Endodermal cell (in vitro differentiated cells): ENCODE measurements at regions not wholly inside any gene's neighbourhood (a gene's known extent, or its start where the extent isn't known, plus 50 kb on each side); places are given as distances from the start of the nearest gene placed in this dataset.

Source experiments
- DNase-seq: peaks from one replicate; pipeline ENCODE4 v3.0.0-alpha.2; 2017
- H3K27ac ChIP-seq: 2 replicates; pipeline ENCODE4 v1.5.1; 2013; ENCODE audit warnings: mild to moderate bottlenecking, low read depth, low read length, moderate library complexity
- H3K27me3 ChIP-seq: 2 replicates; pipeline ENCODE4 v1.6.1; 2013; ENCODE audit warnings: mild to moderate bottlenecking, low read length, moderate library complexity; ENCODE audit not compliant: insufficient read depth, control insufficient read depth, poor library complexity, severe bottlenecking
- H3K36me3 ChIP-seq: 2 replicates; pipeline ENCODE4 v1.7.0; 2013; ENCODE audit warnings: mild to moderate bottlenecking, low read length, moderate library complexity; ENCODE audit not compliant: control insufficient read depth, insufficient read depth
- H3K4me1 ChIP-seq: one replicate; pipeline ENCODE4 v1.7.0; 2013; ENCODE audit warnings: low read length; ENCODE audit not compliant: control insufficient read depth, insufficient read depth
- H3K4me3 ChIP-seq: 2 replicates; pipeline ENCODE4 v1.5.1; 2013; ENCODE audit warnings: mild to moderate bottlenecking, low read length, moderate library complexity
- H3K9ac ChIP-seq: 2 replicates; pipeline ENCODE4 v1.6.1; 2013; ENCODE audit warnings: mild to moderate bottlenecking, low read length, moderate library complexity; ENCODE audit not compliant: poor library complexity, severe bottlenecking; ENCODE audit errors: extremely low read depth
- H3K9me3 ChIP-seq: 2 replicates; pipeline ENCODE4 v1.6.1; 2013; ENCODE audit warnings: mild to moderate bottlenecking, low read length, moderate library complexity; ENCODE audit not compliant: control insufficient read depth
- H3K27ac Mint-ChIP-seq: 2 replicates; pipeline ENCODE4 v1.8.0; 2020; ENCODE audit warnings: mixed read lengths
- H3K27me3 Mint-ChIP-seq: 2 replicates; pipeline ENCODE4 v1.8.0; 2021; ENCODE audit warnings: mild to moderate bottlenecking, mixed read lengths; ENCODE audit not compliant: insufficient read depth
- H3K36me3 Mint-ChIP-seq: 2 replicates; pipeline ENCODE4 v1.8.0; 2020; ENCODE audit warnings: low read depth, mixed read lengths
- H3K4me1 Mint-ChIP-seq: 2 replicates; pipeline ENCODE4 v1.8.0; 2020; ENCODE audit warnings: mixed read lengths
- H3K4me3 Mint-ChIP-seq: 2 replicates; pipeline ENCODE4 v1.8.0; 2020; ENCODE audit warnings: mild to moderate bottlenecking, moderate library complexity, mixed read lengths
- H3K9me3 Mint-ChIP-seq: 2 replicates; pipeline ENCODE4 v1.8.0; 2020; ENCODE audit warnings: mild to moderate bottlenecking, mixed read lengths
- CTCF ChIP-seq: fragments of 200-600 bp; sonication (generic); conservative IDR thresholded peaks from 2 replicates; pipeline ENCODE4 v1.5.0; 2021; ENCODE audit warnings: antibody characterized with exemption, mild to moderate bottlenecking
- WGBS, 2 experiments: methylation state at CpG; one replicate each; pipeline versions ENCODE4 v1.1.5 to v1.1.7; 2013; ENCODE audit warnings: missing lambda C conversion rate in 2 of 2, mixed read lengths in 1 of 2; ENCODE audit not compliant: insufficient coverage in 1 of 2, insufficient read length in 1 of 2; 5-methylcytosine and 5-hydroxymethylcytosine counted together

GRCh38 chr2:75328156-75328555, 128.8 kb upstream of the TACR1 start:
- Histone ChIP-seq H3K4me1 (no peaks in the 10 kb centered on the region), H3K9ac (no peak overlapping the region), H3K9me3 (no peaks in the 10 kb centered on the region), H3K4me3 (no peak overlapping the region), H3K27me3 (no peaks in the 10 kb centered on the region), H3K36me3 (no peaks in the 10 kb centered on the region), H3K27ac (no peak overlapping the region)
- 88 to 100% methylated on average over 1 to 5 of the region's 7 CpGs for WGBS, 2 experiments
- no peak overlapping the region for H3K27ac Mint-ChIP-seq
- H3K9me3 Mint-ChIP-seq, result peaks cover 5% of the 10 kb centered on the region
- no peak for TF ChIP-seq CTCF
- H3K27me3 Mint-ChIP-seq, result peaks cover 3% of the 10 kb centered on the region
- H3K36me3 Mint-ChIP-seq, result no peaks in the 10 kb centered on the region
- H3K4me1 Mint-ChIP-seq, result peaks cover 10% of the 10 kb centered on the region
- no peak overlapping the region for H3K4me3 Mint-ChIP-seq
- no peak for DNase-seq

- peaks cover 3% of the 10 kb centered on the region for H3K27me3 Mint-ChIP-seq
Measured at GRCh38 chr2:75327334-75327733, 128.0 kb upstream of the TACR1 start.

GRCh38 chr2:75326645-75327044, 127.3 kb upstream of the TACR1 start:
- no peak overlapping the region for H3K4me3 Mint-ChIP-seq
- no peak for TF ChIP-seq CTCF
- no peaks in the 10 kb centered on the region for H3K4me1 ChIP-seq
- WGBS, 2 experiments, result 93% methylated on average over 2 of the region's 2 CpGs; no CpG with 5 or more reads in 1 of the 2 experiments
- H3K4me3 ChIP-seq, result no peak overlapping the region
- H3K9me3 Mint-ChIP-seq, result peaks cover 5% of the 10 kb centered on the region
- no peak overlapping the region for H3K9ac ChIP-seq
- H3K36me3 ChIP-seq, result no peaks in the 10 kb centered on the region
- H3K27me3 Mint-ChIP-seq, result peaks cover 3% of the 10 kb centered on the region
- H3K4me1 Mint-ChIP-seq, result peaks cover 15% of the 10 kb centered on the region
- no peaks in the 10 kb centered on the region for H3K27me3 ChIP-seq
- H3K27ac ChIP-seq, result no peak overlapping the region
- no peaks in the 10 kb centered on the region for H3K36me3 Mint-ChIP-seq
- no peak for DNase-seq
- H3K27ac Mint-ChIP-seq, result no peak overlapping the region
- no peaks in the 10 kb centered on the region for H3K9me3 ChIP-seq

More at GRCh38 chr2:75327334-75327733, 128.0 kb upstream of the TACR1 start:
- Mint-ChIP-seq H3K36me3 (no peaks in the 10 kb centered on the region), H3K4me1 (peaks cover 10% of the 10 kb centered on the region), H3K9me3 (peaks cover 5% of the 10 kb centered on the region), H3K4me3 (no peak overlapping the region), H3K27ac (no peak overlapping the region)
- Histone ChIP-seq H3K27me3 (no peaks in the 10 kb centered on the region), H3K4me1 (no peaks in the 10 kb centered on the region), H3K9ac (no peak overlapping the region), H3K36me3 (no peaks in the 10 kb centered on the region), H3K27ac (no peak overlapping the region), H3K4me3 (no peak overlapping the region), H3K9me3 (no peaks in the 10 kb centered on the region)
- TF ChIP-seq CTCF, result no peak
- 66 to 78% methylated on average over 4 to 7 of the region's 7 CpGs for WGBS, 2 experiments
- peak; percentile 78 for DNase-seq
